Natural killer cell treated with Interleukin-12 subunit alpha and Interleukin-12 subunit beta and Interleukin-15 and Interleukin-18, amount 100 ng/mL, for 72 hours (primary cell): ENCODE measurements at regions not wholly inside any gene's neighbourhood (a gene's known extent, or its start where the extent isn't known, plus 50 kb on each side); places are given as distances from the start of the nearest gene placed in this dataset.

Experiments
- ATAC-seq, 2 donors: fragments of 150-1000 bp; cut with Tn5 transposase in 1 of 2; sonication (Bioruptor Pico), chemical (Tn5 transposase) in 1 of 2; 2 replicates each; pipeline ENCODE4 v1.10.0; 2021
- DNase-seq: peaks from one replicate; pipeline ENCODE4 v3.0.0; 2022; ENCODE audit warnings: low spot score
- H3K27ac Mint-ChIP-seq, 2 donors: 1 replicate in 1 of 2; 2 replicates in 1 of 2; pipeline ENCODE4 v1.8.0; 2022; ENCODE audit warnings: mixed read lengths in 2 of 2, mild to moderate bottlenecking in 1 of 2, moderate library complexity in 1 of 2
- H3K27me3 Mint-ChIP-seq, 2 donors: 1 replicate in 1 of 2; 2 replicates in 1 of 2; pipeline ENCODE4 v1.8.0; 2022; ENCODE audit warnings: mixed read lengths in 2 of 2
- H3K36me3 Mint-ChIP-seq: one replicate; pipeline ENCODE4 v1.8.0; 2022; ENCODE audit warnings: mixed read lengths
- H3K4me1 Mint-ChIP-seq, 2 donors: 1 replicate in 1 of 2; 2 replicates in 1 of 2; pipeline ENCODE4 v1.8.0; 2022; ENCODE audit warnings: low read depth in 2 of 2, mixed read lengths in 2 of 2, mild to moderate bottlenecking in 1 of 2
- H3K4me3 Mint-ChIP-seq: one replicate; pipeline ENCODE4 v1.8.0; 2022; ENCODE audit warnings: mixed read lengths
- H3K9me3 Mint-ChIP-seq: 2 replicates; pipeline ENCODE4 v1.8.0; 2022; ENCODE audit warnings: mixed read lengths

GRCh38 chrX:9087271-9088040, 53.5 kb upstream of the FAM9B start:
- Mint-ChIP-seq H3K27me3 (peaks cover 0 to 10% of the 10 kb centered on the region in 2 donors), H3K36me3 (no peaks in the 10 kb centered on the region), H3K9me3 (peaks cover 3% of the 10 kb centered on the region), H3K4me3 (no peak overlapping the region), H3K27ac (no peak overlapping the region), H3K4me1 (peaks cover 0 to 2% of the 10 kb centered on the region in 2 donors)
- DNase-seq = no peak
- ATAC-seq = no peak

- Mint-ChIP-seq H3K36me3 (no peaks in the 10 kb centered on the region), H3K9me3 (peaks cover 2% of the 10 kb centered on the region), H3K4me3 (no peak overlapping the region), H3K27ac (no peak overlapping the region), H3K4me1 (peaks cover 0 to 2% of the 10 kb centered on the region in 2 donors), H3K27me3 (peaks cover 0 to 8% of the 10 kb centered on the region in 2 donors)
- DNase-seq (no peak), ATAC-seq (no peak)
Measured at GRCh38 chrX:9088896-9089295, 55.0 kb upstream of the FAM9B start.

- Mint-ChIP-seq H3K27ac (no peak overlapping the region), H3K36me3 (no peaks in the 10 kb centered on the region), H3K9me3 (no peaks in the 10 kb centered on the region), H3K27me3 (peaks cover 0 to 11% of the 10 kb centered on the region in 2 donors), H3K4me1 (peaks cover 0 to 2% of the 10 kb centered on the region in 2 donors), H3K4me3 (no peak overlapping the region)
- ATAC-seq = no peak
- DNase-seq = no peak
Measured at GRCh38 chrX:9090766-9091165, 56.8 kb upstream of the FAM9B start.

DNA sequence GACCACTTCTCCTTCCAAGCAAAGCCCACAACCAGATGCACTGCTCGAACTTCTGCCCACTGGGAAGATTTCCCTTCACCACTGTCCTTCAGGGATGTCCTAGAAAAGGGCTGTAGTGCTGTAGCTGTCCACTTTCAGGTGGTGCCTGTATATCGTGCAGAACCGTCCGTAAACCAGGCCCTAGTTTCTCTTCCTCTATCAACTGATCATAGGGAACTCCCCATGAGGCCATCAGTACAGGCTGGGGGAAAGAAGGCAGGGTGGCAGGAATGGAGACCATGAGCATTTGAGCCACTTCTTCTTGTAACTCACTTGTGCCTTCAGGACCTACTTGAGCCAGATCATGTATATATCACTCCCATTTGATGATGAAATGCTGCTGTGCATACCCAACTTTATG, 57.3 kb upstream of the FAM9B start:
- H3K4me3 Mint-ChIP-seq = no peak overlapping the region
- peaks cover 0 to 2% of the 10 kb centered on the region in 2 donors for H3K4me1 Mint-ChIP-seq
- no peaks in the 10 kb centered on the region for H3K36me3 Mint-ChIP-seq
- no peaks in the 10 kb centered on the region for H3K9me3 Mint-ChIP-seq
- ATAC-seq (no peak), DNase-seq (no peak)
- peaks cover 0 to 11% of the 10 kb centered on the region in 2 donors for H3K27me3 Mint-ChIP-seq
- no peak overlapping the region for H3K27ac Mint-ChIP-seq

- Mint-ChIP-seq H3K27ac (no peak overlapping the region), H3K27me3 (peaks cover 0 to 20% of the 10 kb centered on the region in 2 donors), H3K4me1 (no peaks in the 10 kb centered on the region), H3K36me3 (no peaks in the 10 kb centered on the region), H3K9me3 (peaks cover 4% of the 10 kb centered on the region), H3K4me3 (no peak overlapping the region)
- DNase-seq (no peak), ATAC-seq (no peak)
Measured at GRCh38 chrX:9102956-9103355, 69.0 kb upstream of the FAM9B start.

- ATAC-seq = no peak
- no peak for DNase-seq
- Mint-ChIP-seq H3K36me3 (no peaks in the 10 kb centered on the region), H3K4me1 (no peaks in the 10 kb centered on the region), H3K27me3 (peaks cover 0 to 11% of the 10 kb centered on the region in 2 donors), H3K4me3 (no peak overlapping the region), H3K27ac (no peak overlapping the region), H3K9me3 (peaks cover 4% of the 10 kb centered on the region)
Measured at GRCh38 chrX:9108054-9108453, 74.1 kb upstream of the FAM9B start.

- Mint-ChIP-seq H3K36me3 (no peaks in the 10 kb centered on the region), H3K9me3 (no peaks in the 10 kb centered on the region), H3K4me1 (no peaks in the 10 kb centered on the region), H3K27me3 (peaks cover 0 to 3% of the 10 kb centered on the region in 2 donors), H3K4me3 (no peak overlapping the region), H3K27ac (no peak overlapping the region)
- no peak for ATAC-seq
- DNase-seq = no peak
Measured at GRCh38 chrX:9110808-9111207, 76.9 kb upstream of the FAM9B start.

- Mint-ChIP-seq H3K27me3 (peaks cover 0 to 3% of the 10 kb centered on the region in 2 donors), H3K4me3 (no peak overlapping the region), H3K4me1 (no peaks in the 10 kb centered on the region), H3K27ac (no peak overlapping the region), H3K36me3 (no peaks in the 10 kb centered on the region), H3K9me3 (no peaks in the 10 kb centered on the region)
- ATAC-seq (no peak), DNase-seq (no peak)
Measured at GRCh38 chrX:9114245-9114644, 80.3 kb upstream of the FAM9B start.

DNA sequence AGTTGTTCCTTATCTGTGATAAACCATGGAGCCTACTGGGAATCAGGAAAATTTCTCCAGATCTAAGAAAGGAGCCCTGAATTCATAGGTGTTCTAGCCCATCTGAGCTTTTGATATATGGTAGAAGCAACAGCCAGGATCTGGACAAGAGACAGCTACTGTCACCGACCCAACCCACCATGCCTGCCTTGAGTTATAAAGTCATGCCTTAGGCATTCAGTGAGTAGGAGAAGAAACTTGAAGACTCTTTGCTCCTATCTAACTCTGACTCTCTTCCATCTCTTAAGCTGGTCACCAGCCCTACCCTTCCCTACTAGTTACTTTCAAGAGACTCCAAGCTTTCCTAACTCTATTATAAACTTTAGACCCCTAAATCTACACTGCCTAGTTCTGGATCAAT, 83.9 kb upstream of the FAM9B start:
- no peak for ATAC-seq
- Mint-ChIP-seq H3K4me1 (no peaks in the 10 kb centered on the region), H3K4me3 (no peak overlapping the region), H3K36me3 (no peaks in the 10 kb centered on the region), H3K9me3 (no peaks in the 10 kb centered on the region), H3K27me3 (peaks cover 6 to 7% of the 10 kb centered on the region in 2 donors), H3K27ac (no peak overlapping the region)
- DNase-seq = no peak

GRCh38 chrX:9122519-9123245, 88.8 kb upstream of the FAM9B start:
- H3K27me3 Mint-ChIP-seq = peaks cover 7 to 11% of the 10 kb centered on the region in 2 donors
- no peak overlapping the region for H3K4me3 Mint-ChIP-seq
- no peak overlapping the region for H3K27ac Mint-ChIP-seq
- DNase-seq (no peak), ATAC-seq (no peak)
- no peaks in the 10 kb centered on the region for H3K9me3 Mint-ChIP-seq
- H3K36me3 Mint-ChIP-seq = no peaks in the 10 kb centered on the region
- H3K4me1 Mint-ChIP-seq = no peaks in the 10 kb centered on the region

- ATAC-seq = no peak
- no peak for DNase-seq
- Mint-ChIP-seq H3K9me3 (no peaks in the 10 kb centered on the region), H3K27me3 (peaks cover 2 to 3% of the 10 kb centered on the region in 2 donors), H3K4me1 (no peaks in the 10 kb centered on the region), H3K4me3 (no peak overlapping the region), H3K36me3 (no peaks in the 10 kb centered on the region), H3K27ac (no peak overlapping the region)
Measured at GRCh38 chrX:9127986-9128385, 94.1 kb upstream of the FAM9B start.

- DNase-seq = no peak
- Mint-ChIP-seq H3K9me3 (no peaks in the 10 kb centered on the region), H3K27me3 (peaks cover 0 to 2% of the 10 kb centered on the region in 2 donors), H3K27ac (no peak overlapping the region), H3K4me3 (no peak overlapping the region), H3K36me3 (no peaks in the 10 kb centered on the region), H3K4me1 (no peaks in the 10 kb centered on the region)
- ATAC-seq = no peak
Measured at GRCh38 chrX:9130031-9130430, 96.1 kb upstream of the FAM9B start.

DNA sequence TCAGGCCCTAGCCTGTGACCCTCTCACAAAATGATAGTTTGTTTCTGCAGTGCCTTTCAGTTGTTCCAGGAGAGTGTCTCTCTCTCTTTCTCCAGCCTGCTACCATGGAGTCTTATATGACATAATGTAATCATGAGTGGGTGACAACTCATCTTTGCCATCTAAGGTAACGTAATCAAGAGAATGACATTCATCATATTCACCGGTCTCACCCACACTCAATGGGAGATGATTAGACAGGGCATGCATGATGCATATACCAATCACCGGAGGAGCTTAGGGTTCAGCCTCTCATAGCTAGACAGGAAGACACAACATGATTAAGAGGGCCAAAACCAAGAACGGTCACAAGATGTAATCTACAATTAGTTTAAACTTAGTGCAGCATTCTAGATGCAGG, 97.1 kb upstream of the FAM9B start:
- Mint-ChIP-seq H3K9me3 (no peaks in the 10 kb centered on the region), H3K4me3 (no peak overlapping the region), H3K4me1 (no peaks in the 10 kb centered on the region), H3K27ac (no peak overlapping the region), H3K27me3 (peaks cover 0 to 2% of the 10 kb centered on the region in 2 donors), H3K36me3 (no peaks in the 10 kb centered on the region)
- DNase-seq (no peak), ATAC-seq (no peak)

DNA sequence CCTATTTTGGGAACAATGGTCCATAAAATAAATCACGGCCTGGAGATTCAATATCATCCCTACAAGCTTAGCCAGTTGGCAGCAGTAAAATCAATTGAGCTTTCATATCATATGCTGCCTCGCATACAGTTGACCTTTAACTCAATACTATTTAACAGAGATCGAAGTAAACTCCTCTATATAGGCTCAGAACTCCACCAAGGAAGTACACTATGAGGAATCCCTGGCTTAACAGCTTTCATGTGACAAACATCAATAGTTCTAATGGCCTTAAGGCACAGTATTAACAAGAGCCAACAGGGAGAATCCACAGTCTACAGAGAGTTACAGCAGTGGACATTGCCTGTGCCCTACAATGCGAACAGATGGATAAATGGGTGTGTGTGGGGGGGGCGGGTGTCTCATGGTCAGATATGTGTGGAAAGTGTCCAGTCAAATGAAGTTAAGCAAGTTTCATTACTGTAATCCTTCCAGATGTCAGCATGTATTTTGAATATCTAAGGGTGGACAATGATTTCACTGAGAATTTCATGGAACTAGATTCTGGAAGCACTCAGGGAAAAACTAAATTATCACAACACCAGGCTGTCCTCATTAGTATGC, 98.2 kb upstream of the FAM9B start:
- no peaks in the 10 kb centered on the region for H3K9me3 Mint-ChIP-seq
- H3K4me3 Mint-ChIP-seq = no peak overlapping the region
- H3K36me3 Mint-ChIP-seq = no peaks in the 10 kb centered on the region
- ATAC-seq (no peak), DNase-seq (no peak)
- peaks cover 0 to 4% of the 10 kb centered on the region in 2 donors for H3K27me3 Mint-ChIP-seq
- H3K4me1 Mint-ChIP-seq = no peaks in the 10 kb centered on the region
- H3K27ac Mint-ChIP-seq = no peak overlapping the region
